GM12864 (cell line): ENCODE measurements at regions not wholly inside any gene's neighbourhood (a gene's known extent, or its start where the extent isn't known, plus 50 kb on each side); places are given as distances from the start of the nearest gene placed in this dataset.

Experiments
- DNase-seq: peaks from one replicate; pipeline ENCODE4 v3.0.0-alpha.2; 2011; ENCODE audit warnings: low read depth
- H3K4me3 ChIP-seq: 2 replicates; pipeline ENCODE4 v1.5.1; 2011; ENCODE audit warnings: mild to moderate bottlenecking, low read depth, low read length, control low read depth
- CTCF ChIP-seq: IDR thresholded peaks from 2 replicates; pipeline ENCODE4 v1.5.1; 2011; ENCODE audit warnings: low read depth, mild to moderate bottlenecking, moderate library complexity, low read length, control low read depth, inconsistent platforms; ENCODE audit errors: missing control alignments

- TF ChIP-seq CTCF, result no peak
- no peak overlapping the region for H3K4me3 ChIP-seq
- DNase-seq, result no peak
Measured at GRCh38 chr6:8212720-8213434, 110.5 kb upstream of the EEF1E1 start.

DNA sequence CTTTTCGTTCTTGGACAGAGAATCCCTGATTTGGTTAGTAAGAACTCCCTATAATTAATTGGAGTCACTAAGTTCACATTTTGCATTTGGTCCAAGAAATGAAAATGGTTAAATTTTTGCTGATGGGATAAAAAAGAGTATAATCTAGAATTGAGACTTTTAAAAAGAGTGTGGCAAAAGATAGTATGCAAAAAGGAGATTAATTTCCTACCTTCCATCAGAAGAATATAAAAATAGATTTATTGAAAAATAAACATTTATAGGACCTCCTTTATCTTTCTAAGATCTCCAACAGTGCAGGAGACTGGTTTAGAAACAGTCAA, 105.5 kb upstream of the EEF1E1 start:
- TF ChIP-seq CTCF, result no peak
- DNase-seq, result no peak
- H3K4me3 ChIP-seq, result no peak overlapping the region

GRCh38 chr6:8207191-8207868, 105.0 kb upstream of the EEF1E1 start:
- TF ChIP-seq CTCF, result no peak
- DNase-seq, result no peak
- H3K4me3 ChIP-seq, result no peak overlapping the region

DNA sequence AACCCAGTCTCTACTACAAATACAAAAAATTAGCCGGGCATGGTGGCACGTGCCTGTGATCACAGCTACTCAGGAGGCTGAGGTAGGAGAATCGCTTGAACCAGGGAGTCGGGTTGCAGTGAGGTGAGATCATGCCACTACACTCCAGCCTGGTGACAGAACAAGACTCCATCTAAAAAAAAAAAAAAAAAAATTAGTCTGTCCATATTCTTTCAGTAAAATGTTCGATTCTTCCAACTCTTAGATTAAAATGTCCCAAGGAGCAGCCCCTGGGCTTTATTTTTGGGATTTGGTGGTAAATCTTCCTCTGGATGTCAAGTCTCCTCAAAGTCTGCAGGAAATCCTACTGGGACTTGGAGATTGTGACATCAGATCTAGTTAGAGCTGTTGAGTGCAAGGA, 101.0 kb upstream of the EEF1E1 start:
- no peak for TF ChIP-seq CTCF
- H3K4me3 ChIP-seq, result no peak overlapping the region

GRCh38 chr6:8201679-8202078, 99.3 kb upstream of the EEF1E1 start:
- no peak for DNase-seq
- H3K4me3 ChIP-seq, result no peak overlapping the region

More for the DNA sequence above, 101.0 kb upstream of the EEF1E1 start:
- DNase-seq, result no peak

DNA sequence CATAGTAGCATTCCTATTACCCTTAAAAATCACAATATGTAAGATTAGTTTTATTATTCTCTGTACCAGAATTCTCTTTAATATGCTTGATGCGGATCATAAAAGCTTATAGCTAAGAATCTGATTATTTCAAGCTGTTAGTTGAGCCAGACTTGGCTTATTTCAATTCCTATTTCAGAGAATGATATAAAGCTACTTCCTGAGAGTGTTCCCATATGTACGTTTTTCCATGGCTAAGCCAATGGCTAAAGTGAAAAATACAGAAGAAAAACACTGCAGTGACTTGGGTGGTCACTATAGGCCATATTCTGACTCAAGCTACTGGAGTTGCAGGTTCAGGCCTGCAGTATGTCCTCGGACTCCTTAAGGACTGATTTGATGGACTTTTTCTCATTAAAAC, 97.9 kb upstream of the EEF1E1 start:
- no peak overlapping the region for H3K4me3 ChIP-seq
- no peak for TF ChIP-seq CTCF
- DNase-seq, result no peak

More at GRCh38 chr6:8201679-8202078, 99.3 kb upstream of the EEF1E1 start:
- TF ChIP-seq CTCF, result no peak

GRCh38 chr6:8195714-8196102, 93.4 kb upstream of the EEF1E1 start:
- DNase-seq, result no peak
- TF ChIP-seq CTCF, result no peak
- no peak overlapping the region for H3K4me3 ChIP-seq
